ENCODE measurements at regions not wholly inside any gene's neighbourhood (a gene's known extent, or its start where the extent isn't known, plus 50 kb on each side); places are given as distances from the start of the nearest gene placed in this dataset.

DNA sequence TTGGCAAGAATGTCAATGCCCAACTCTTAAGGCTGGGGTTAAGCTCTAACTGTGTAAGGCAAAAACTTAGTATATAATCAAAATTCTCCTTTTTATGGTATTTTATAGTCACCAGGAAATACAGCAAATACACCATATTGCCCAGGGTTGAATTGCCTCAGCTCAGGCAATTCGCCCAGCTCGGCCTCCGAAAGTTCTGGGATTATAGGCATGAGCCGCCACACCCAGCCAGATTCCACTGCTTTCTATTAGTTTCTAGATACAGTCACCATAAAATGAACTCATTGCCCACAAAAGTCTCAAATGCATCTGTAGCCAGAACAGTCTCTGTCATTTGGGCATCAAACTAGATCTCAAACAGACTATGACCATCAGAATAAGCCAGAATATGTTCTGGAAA, 238.7 kb upstream of the TOX3 start:
- no peak overlapping the region for H3K4me3 ChIP-seq (ENCODE audit: low read depth, low read length)
- POLR2A ChIA-PET, result no interaction called here
- H3K36me3 ChIP-seq (ENCODE audit: control insufficient read depth in 2 of 2, insufficient read depth in 1 of 2, low read length in 2 of 2), result no peaks in the 10 kb centered on the region
- H3K9me3 ChIP-seq (ENCODE audit: control insufficient read depth, insufficient read depth, low read depth, low read length), result no peaks in the 10 kb centered on the region
- CTCF ChIA-PET, result interaction anchor here (0.7 kb wide), 1 partner anchor 38 kb away, joined by 3 read pairs; no protein-coding TSS in a partner anchor
- TF ChIP-seq ZNF544 (tag by site-specific recombination; IDR thresholded peaks at IDR 0.05), result no peak
- TF ChIP-seq ZNF624 (tag by site-specific recombination; IDR thresholded peaks at IDR 0.05), result no peak
- no peak for TF ChIP-seq BCL11B (tag by site-specific recombination; IDR thresholded peaks at IDR 0.05; ENCODE audit: low read depth)
- no peak for TF ChIP-seq HOXD13 (CRISPR knock-in tag; IDR thresholded peaks at IDR 0.05; ENCODE audit: borderline replicate concordance)
- no peak for TF ChIP-seq ZNF394 (tag by site-specific recombination; IDR thresholded peaks at IDR 0.05; ENCODE audit: borderline replicate concordance)
- TF ChIP-seq, protein P1, sequence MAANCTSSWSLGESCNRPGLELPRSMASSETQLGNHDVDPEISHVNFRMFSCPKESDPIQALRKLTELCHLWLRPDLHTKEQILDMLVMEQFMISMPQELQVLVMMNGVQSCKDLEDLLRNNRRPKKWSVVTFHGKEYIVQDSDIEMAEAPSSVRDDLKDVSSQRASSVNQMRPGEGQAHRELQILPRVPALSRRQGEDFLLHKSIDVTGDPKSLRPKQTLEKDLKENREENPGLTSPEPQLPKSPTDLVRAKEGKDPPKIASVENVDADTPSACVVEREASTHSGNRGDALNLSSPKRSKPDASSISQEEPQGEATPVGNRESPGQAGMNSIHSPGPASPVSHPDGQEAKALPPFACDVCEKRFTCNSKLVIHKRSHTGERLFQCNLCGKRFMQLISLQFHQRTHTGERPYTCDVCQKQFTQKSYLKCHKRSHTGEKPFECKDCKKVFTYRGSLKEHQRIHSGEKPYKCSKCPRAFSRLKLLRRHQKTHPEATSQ (tag by site-specific recombination; IDR thresholded peaks at IDR 0.05), result no peak
- TF ChIP-seq ZNF302 (tag by site-specific recombination; IDR thresholded peaks at IDR 0.05; ENCODE audit: low read depth), result no peak
- no peak for TF ChIP-seq ZBTB48 (tag by site-specific recombination; IDR thresholded peaks at IDR 0.05)
- no peak for TF ChIP-seq ZNF707 (tag by site-specific recombination; IDR thresholded peaks at IDR 0.05)
- TF ChIP-seq ZNF311 (tag by site-specific recombination; IDR thresholded peaks at IDR 0.05; ENCODE audit: borderline replicate concordance), result no peak
- no peak overlapping the region for H3K27ac ChIP-seq (ENCODE audit: extremely low read depth, low read depth, low read length)
- H3K4me1 ChIP-seq (ENCODE audit: control insufficient read depth, insufficient read depth, low read length), result no peaks in the 10 kb centered on the region

DNA sequence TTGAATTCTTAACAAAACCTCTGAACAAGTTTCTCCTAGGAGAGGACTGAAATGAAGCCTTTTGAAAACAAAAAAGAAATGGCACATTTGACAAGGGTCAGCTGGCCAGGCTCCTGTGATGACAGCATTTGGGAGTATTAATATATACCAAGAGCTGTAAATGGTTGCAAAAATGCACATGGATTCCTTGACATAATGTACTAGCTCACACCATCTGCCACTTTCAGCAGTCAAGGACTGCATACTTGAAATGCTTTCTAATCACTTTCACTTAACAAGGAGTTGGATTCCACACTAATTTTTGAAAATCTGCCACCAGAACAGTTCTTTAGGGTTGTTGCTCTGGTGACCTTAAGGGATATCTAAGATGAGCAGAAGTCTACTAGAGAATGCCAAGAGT, 236.7 kb upstream of the TOX3 start:
- no peak overlapping the region for H3K27ac ChIP-seq (ENCODE audit: extremely low read depth, low read depth, low read length)
- H3K4me3 ChIP-seq (ENCODE audit: low read depth, low read length), result no peak overlapping the region
- no peak for TF ChIP-seq ZNF791 (tag by site-specific recombination; IDR thresholded peaks at IDR 0.05)
- TF ChIP-seq, protein P2, sequence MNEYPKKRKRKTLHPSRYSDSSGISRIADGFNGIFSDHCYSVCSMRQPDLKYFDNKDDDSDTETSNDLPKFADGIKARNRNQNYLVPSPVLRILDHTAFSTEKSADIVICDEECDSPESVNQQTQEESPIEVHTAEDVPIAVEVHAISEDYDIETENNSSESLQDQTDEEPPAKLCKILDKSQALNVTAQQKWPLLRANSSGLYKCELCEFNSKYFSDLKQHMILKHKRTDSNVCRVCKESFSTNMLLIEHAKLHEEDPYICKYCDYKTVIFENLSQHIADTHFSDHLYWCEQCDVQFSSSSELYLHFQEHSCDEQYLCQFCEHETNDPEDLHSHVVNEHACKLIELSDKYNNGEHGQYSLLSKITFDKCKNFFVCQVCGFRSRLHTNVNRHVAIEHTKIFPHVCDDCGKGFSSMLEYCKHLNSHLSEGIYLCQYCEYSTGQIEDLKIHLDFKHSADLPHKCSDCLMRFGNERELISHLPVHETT (tag by site-specific recombination; IDR thresholded peaks at IDR 0.05), result no peak
- no peak for TF ChIP-seq ZNF660 (tag by site-specific recombination; IDR thresholded peaks at IDR 0.05)
- TF ChIP-seq ZNF2 (tag by site-specific recombination; IDR thresholded peaks at IDR 0.05), result no peak
- TF ChIP-seq ZNF830 (tag by site-specific recombination; IDR thresholded peaks at IDR 0.05; ENCODE audit: low read depth), result no peak
- no peak for TF ChIP-seq ZNF514 (tag by site-specific recombination; IDR thresholded peaks at IDR 0.05)
- no peak for TF ChIP-seq WT1 (tag by site-specific recombination; IDR thresholded peaks at IDR 0.05)
- TF ChIP-seq, protein P3, sequence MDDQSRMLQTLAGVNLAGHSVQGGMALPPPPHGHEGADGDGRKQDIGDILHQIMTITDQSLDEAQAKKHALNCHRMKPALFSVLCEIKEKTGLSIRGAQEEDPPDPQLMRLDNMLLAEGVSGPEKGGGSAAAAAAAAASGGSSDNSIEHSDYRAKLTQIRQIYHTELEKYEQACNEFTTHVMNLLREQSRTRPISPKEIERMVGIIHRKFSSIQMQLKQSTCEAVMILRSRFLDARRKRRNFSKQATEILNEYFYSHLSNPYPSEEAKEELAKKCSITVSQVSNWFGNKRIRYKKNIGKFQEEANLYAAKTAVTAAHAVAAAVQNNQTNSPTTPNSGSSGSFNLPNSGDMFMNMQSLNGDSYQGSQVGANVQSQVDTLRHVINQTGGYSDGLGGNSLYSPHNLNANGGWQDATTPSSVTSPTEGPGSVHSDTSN (CRISPR knock-in tag; IDR thresholded peaks at IDR 0.05), result no peak
- no peak for TF ChIP-seq ZNF610 (tag by site-specific recombination; IDR thresholded peaks at IDR 0.05; ENCODE audit: borderline replicate concordance)
- TF ChIP-seq GLIS1 (tag by site-specific recombination; IDR thresholded peaks at IDR 0.05), result no peak
- TF ChIP-seq ZNF114 (tag by site-specific recombination; IDR thresholded peaks at IDR 0.05), result no peak
- no peak for TF ChIP-seq ZNF623 (tag by site-specific recombination; IDR thresholded peaks at IDR 0.05)
- TF ChIP-seq, protein P4, sequence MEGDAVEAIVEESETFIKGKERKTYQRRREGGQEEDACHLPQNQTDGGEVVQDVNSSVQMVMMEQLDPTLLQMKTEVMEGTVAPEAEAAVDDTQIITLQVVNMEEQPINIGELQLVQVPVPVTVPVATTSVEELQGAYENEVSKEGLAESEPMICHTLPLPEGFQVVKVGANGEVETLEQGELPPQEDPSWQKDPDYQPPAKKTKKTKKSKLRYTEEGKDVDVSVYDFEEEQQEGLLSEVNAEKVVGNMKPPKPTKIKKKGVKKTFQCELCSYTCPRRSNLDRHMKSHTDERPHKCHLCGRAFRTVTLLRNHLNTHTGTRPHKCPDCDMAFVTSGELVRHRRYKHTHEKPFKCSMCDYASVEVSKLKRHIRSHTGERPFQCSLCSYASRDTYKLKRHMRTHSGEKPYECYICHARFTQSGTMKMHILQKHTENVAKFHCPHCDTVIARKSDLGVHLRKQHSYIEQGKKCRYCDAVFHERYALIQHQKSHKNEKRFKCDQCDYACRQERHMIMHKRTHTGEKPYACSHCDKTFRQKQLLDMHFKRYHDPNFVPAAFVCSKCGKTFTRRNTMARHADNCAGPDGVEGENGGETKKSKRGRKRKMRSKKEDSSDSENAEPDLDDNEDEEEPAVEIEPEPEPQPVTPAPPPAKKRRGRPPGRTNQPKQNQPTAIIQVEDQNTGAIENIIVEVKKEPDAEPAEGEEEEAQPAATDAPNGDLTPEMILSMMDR (tag by site-specific recombination; IDR thresholded peaks at IDR 0.05), result no peak
- TF ChIP-seq ZNF350 (tag by site-specific recombination; IDR thresholded peaks at IDR 0.05), result no peak
- no peak for TF ChIP-seq ZNF416 (tag by site-specific recombination; IDR thresholded peaks at IDR 0.05)
- TF ChIP-seq OVOL3 (tag by site-specific recombination; IDR thresholded peaks at IDR 0.05), result no peak
- no peak for TF ChIP-seq ZNF37A (tag by site-specific recombination; IDR thresholded peaks at IDR 0.05)
- TF ChIP-seq ZNF768 (tag by site-specific recombination; IDR thresholded peaks at IDR 0.05), result no peak
- TF ChIP-seq, protein P5, sequence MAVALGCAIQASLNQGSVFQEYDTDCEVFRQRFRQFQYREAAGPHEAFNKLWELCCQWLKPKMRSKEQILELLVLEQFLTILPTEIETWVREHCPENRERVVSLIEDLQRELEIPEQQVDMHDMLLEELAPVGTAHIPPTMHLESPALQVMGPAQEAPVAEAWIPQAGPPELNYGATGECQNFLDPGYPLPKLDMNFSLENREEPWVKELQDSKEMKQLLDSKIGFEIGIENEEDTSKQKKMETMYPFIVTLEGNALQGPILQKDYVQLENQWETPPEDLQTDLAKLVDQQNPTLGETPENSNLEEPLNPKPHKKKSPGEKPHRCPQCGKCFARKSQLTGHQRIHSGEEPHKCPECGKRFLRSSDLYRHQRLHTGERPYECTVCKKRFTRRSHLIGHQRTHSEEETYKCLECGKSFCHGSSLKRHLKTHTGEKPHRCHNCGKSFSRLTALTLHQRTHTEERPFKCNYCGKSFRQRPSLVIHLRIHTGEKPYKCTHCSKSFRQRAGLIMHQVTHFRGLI (tag by site-specific recombination; IDR thresholded peaks at IDR 0.05), result no peak
- ChIA-PET POLR2A (no interaction called here), CTCF (no interaction called here)
- H3K9me3 ChIP-seq (ENCODE audit: control insufficient read depth, insufficient read depth, low read depth, low read length), result no peaks in the 10 kb centered on the region
- H3K36me3 ChIP-seq (ENCODE audit: control insufficient read depth in 2 of 2, insufficient read depth in 1 of 2, low read length in 2 of 2), result no peaks in the 10 kb centered on the region
- H3K4me1 ChIP-seq (ENCODE audit: control insufficient read depth, insufficient read depth, low read length), result no peaks in the 10 kb centered on the region

Measured in HEK293 (cell line).